ENCODE measurements at regions not wholly inside any gene's neighbourhood (a gene's known extent, or its start where the extent isn't known, plus 50 kb on each side); places are given as distances from the start of the nearest gene placed in this dataset.
"Not testable (repeated sequence)": the region's sequence is repeated elsewhere in the genome, so short reads cannot be mapped to it uniquely, and the experiment has no call there.

DNA sequence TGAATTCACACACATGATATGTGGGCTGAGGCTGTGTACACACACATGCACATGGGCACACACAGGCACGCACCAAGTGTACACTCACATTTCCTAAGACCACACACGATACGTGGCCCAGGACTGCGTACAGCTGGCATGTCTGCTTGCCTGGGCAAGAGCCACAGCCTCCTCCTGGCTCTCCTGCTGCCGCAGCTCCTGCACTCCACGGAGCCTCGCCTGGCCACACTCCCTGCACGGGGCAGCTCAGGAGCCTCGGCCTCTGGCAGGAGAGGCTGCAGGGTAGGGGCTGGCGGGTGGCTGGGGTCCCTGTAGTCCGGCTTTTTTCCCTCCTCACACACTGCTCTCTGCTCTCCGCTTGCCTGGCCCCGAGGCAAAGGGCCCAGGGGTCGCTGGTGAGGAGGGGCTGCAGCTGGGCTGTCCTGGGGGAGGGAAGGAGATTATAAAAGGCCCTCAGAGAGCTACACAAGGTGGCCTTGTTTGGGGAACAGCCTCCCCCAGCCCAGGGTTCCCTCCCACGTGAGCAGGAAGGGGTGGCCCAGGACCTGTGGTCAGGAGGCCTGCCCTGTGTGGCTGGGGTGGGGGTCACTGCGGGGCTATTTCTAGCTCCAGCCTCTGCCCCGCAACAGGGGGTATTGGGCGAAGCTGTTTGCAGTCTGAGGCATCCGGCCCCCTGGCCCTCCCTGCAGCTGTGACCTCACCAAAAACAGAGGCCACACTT is 89.0 kb upstream of the SFSWAP start:
- DNase-seq: peak; percentile 80

DNA sequence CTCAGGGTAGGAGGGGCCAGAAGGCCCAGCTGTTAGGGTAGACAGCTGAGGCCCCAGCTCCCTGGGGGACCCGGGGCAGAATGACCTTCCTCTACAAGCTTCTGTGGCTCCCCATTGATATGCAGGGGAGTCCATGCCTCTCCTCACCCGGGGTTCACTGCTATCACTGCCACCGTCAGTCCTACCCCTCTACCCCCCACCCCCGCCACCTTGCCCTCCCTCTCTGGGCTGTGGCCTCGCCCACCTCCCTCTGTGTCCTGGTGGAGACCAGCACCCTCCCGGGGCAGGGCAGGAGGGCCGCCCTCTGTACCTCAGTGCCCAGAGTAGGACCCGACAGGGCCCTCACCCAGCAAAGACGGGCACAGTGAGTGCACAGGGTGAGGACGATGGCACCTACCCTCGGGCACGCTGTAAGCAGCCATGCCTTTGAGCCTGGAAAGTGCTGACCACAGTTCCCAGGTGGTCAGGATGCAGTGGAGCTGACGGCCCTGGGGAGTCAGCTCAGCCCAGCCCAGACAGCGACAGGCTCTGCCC is 88.4 kb upstream of the SFSWAP start:
- DNase-seq: no peak

DNA sequence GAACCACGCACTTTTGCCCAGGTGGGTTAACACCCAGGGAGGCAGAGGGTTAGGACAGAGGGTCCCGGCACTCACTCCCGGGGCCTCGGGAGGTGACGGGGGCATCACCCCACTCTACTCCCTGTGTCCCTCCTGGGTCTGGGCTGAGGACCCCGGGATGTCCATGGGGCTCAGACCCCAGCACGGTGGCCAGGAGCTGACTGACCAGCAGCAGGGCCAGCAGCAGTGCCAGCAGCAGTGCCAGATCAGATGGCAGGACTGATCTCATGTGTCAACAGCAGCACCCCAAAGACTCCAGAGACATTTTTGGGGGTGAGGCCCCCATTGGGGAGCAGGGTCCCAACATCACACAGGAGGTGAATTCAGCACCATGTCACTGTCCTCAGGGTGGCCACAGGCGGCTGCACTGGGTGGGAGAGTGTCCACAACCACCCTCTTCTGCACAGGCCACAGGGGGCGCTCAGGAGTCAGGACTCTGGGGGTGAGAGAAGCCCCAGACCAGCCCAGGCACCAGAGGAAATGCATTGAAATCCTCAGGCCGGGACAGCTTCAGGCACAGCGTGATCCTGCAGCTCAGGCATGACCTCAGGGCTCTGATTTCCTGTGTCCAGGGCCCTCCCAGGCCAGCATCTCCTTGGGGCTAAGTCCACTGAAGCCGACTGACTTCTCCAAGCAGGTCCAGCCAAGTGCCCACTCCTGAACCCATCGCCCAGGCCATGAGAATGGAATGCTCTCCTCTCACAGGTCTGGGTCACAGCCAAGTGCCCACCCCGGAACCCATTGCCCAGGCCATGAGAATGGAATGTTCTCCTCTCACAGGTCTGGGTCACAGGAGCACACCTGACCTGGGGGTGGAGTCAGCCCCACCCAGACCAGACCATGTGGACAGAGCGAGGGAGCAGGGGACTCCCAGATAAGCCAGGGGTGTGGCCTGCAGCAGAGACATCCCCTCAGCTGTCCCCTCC is 87.2 kb upstream of the SFSWAP start:
- DNase-seq: not testable (repeated sequence)

DNA sequence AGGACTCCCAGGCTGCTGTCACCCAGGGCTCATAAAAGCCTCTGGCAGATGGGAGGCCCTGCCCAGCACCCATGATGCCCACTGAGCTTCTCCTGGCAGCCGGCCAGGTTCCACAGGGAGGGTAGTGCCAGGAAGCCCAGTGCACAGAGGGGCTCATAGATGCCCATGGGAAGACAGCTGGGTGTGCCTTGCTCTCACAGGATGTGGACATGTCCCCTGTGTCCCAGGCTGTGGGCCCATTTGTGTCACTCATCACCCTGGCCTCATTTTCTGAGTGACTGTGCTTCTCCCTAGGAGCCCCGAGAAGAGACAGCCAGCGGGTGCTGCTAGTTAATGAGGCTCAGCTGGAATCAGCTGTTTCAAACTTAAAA is 86.5 kb upstream of the SFSWAP start:
- DNase-seq: not testable (repeated sequence)

DNA sequence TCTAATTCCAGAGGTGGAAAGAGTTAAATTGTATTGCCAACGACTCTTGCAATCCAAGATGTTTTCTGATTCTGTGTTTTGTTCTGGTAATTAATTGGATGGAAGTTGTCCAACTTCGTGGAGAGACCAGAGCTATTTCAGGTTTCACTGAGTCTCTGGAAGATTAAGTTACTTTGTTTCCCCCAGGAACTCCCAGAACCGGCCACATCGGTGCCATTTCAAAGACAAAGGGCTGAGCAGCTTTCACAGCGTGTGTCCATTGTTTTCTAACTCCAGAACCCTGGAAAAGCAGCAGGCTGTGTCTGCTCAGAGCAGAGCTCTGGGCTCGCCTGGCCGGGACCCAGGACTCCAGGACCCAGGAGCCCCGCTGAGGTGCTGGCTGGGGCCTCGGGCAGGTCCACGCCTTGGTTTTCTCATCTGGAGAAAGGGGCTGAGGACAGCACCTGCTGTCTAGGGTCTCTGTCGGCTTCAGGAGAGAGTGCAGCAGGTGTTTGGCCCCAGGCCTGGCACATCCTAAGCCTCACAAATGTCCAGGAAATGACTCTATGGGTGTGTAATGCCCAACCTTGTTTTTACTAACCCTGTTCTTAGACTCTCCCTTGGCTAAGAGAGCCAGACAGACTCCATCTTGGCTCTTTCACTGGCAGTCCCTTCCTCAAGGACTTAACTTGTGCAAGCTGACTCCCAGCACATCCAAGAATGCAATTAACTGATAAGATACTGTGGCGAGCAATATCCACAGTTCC is 86.0 kb upstream of the SFSWAP start:
- not testable (repeated sequence) for DNase-seq

DNA sequence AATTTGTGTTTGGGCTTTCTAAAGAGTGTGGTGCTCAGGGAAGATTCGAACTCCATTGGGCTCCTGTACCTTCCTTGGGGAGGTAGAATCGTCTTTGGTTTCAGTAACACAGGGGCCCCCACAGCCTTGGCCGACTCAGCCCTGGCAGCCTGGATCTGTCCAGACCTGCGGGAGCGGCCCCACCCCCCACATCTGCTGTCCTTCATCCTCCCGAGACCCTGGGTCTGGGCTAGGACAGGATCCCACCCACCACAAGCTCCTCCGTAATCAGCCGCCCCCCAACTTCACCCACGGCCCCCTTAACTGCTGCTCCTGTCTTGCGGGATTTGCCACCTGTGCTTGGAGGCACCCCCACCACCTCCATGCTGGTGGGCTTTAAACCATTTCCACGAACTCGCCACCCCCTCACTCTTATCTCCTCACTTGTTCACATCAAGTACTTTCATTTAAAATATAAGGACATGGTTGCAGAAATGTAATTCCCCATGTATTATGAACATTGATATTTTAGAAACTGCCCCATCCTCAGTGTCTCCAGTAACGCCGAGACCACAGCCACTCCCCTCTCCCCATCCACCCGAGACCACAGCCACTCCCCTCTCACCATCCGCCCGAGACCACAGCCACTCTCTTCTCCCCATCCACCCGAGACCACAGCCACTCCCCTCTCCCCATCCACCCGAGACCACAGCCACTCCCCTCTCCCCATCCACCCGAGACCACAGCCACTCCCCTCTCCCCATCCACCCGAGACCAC is 84.7 kb upstream of the SFSWAP start:
- DNase-seq: not testable (repeated sequence)

DNA sequence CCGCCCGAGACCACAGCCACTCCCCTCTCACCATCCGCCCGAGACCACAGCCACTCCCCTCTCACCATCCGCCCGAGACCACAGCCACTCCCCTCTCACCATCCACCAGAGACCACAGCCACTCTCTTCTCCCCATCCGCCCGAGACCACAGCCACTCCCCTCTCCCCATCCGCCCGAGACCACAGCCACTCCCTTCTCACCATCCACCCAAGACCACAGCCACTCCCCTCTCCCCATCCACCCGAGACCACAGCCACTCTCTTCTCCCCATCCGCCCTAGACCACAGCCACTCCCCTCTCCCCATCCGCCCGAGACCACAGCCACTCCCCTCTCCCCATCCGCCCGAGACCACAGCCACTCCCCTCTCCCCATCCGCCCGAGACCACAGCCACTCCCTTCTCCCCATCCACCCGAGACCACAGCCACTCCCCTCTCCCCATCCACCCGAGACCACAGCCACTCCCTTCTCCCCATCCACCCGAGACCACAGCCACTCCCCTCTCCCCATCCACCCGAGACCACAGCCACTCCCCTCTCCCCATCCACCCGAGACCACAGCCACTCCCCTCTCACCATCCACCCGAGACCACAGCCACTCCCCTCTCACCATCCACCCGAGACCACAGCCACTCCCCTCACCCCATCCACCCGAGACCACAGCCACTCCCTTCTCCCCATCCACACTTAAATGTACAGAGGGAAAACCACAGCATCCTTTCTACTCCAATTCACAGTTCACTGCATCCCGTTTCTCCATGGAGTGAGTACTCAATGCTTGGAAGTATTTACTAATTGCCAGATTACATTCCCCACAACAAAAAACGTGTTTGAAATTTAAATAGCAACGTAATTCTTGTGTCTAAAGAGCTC is 83.5 kb upstream of the SFSWAP start:
- DNase-seq: not testable (repeated sequence)

DNA sequence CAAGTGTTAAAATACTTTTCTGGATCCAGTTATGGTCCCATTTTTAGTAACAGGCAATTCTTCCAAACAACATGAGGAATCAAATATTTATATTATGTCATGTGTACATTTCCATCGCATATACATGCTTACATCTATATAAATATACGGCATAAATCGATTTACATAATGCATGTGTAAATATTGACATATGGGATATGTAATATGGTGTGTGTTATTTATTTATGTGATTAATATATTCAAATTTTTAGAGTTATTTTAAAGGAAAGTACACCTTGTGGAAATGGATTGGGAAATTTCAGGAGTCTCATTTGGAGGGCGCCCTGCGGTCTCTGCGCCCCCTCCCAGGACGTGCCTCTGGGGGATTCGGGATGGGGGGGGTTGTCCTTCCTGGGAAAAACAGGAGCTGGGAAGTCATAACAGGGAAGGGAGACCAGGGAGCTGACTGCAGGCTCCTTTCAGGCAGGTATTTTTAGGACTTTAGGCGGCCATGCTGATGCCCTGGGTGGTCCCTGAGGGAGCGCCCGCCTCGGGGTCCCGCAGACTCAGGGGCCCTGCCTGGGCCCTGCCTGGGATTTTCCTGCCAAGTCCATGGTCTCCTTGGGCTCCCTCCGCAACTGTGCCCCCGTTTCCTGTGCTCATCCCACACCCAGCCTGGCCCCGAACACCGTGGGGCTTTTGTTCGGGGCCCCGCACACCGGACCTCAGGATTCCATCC is 82.7 kb upstream of the SFSWAP start:
- no peak for DNase-seq

DNA sequence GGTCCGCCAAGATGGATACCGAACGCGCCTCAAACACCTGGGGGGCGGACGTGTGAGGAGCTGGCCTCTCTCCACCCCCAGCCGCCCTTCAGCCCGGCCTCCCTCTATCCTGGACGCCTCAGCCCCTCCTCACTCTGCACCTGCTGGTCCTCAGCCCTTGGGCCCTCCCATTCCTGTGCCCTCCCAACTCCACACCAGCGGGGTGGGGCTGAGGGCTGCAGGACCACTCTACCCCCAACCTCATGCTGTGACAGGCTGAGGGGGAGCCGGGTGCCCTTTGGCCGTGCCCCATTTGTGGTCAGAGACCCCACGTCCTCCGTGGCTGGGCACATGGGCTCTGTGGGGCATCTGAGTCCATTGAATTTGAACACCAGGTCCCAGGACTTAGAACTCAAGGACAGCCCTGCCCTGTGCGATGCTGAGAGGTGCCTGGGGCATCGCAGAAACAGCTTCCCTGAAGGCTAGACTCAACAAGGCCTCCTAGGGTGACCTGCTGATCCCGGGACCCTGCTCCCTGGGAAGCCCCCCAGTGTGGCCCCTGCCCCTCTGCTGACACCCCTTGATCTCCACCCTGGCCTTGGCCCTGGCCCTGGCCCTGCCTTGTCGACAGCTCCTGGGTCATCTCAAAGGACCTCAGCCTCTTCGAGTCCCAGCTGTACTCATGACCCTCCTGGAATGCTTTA is 82.0 kb upstream of the SFSWAP start:
- peak; percentile 47 for DNase-seq

DNA sequence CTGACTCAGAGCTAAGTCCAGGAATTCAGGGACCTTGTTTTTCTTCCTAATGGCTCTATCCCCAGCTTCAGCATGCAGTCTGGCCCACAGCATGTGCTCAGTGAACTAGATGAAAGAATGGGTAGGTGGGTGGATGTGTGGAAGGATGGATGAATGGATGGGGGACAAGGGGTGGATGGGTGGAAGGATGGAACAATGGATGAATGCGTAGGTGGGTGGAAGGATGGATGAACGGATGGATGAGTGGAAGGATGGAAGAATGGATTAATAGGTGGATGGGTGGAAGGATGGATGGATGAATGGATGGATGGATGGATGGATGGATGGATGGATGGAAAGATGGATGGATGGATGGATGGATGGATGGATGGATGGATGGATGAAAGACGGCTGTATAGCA is 79.7 kb upstream of the SFSWAP start:
- no peak for DNase-seq

DNA sequence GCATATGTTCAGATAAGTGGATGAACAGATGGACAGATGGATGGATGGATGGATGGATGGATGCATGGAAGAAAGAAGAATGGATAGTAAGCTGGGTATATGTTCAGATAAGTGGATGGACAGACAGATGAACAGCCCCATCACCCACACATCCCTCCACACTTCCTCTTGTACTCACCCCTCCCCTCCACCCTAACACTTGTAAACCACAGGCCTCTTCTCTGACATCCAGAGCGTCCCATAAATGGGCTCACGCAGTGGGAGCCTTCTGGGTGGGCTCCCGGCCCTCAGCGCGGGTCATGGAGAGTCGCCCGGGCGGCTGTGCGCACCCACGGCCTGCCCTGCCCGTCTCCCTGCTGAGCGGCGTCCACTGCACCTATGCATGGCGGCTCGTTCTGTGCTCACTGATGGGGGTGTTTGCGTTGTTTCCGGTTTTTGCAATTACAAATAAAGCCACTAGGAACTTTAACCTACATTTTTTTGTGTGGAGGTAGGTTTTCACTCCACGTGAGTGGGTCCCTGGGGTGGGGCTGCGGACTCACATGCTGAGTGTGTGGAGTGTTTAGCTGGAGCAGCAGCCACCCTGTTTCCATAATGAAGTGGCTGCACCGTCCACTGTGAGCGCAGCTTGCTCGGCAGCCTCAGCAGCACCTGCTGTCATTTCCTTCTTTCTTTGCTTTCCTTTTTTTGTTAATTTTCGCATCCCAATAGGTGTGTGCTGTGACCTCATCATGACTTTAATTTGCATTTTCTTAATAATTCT is 78.8 kb upstream of the SFSWAP start:
- DNase-seq: not testable (repeated sequence)

DNA sequence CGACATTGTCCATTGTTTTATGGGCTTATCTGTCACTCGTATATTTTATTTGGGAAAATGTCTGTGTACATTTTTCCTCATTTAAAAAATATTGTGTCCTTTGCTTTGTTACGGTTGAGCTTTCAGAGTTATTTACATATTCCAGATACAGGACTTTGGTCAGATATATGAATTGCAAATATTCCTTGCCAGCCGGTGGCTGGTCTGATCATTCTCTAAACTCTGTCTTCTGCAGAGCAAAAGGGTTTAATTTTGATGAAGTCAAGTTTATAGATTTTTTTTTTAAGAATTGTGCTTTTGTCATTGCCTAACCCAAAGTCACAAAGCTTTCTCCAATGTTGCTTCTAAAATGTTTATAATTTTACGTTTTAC is 78.3 kb upstream of the SFSWAP start:
- DNase-seq: not testable (repeated sequence)

DNA sequence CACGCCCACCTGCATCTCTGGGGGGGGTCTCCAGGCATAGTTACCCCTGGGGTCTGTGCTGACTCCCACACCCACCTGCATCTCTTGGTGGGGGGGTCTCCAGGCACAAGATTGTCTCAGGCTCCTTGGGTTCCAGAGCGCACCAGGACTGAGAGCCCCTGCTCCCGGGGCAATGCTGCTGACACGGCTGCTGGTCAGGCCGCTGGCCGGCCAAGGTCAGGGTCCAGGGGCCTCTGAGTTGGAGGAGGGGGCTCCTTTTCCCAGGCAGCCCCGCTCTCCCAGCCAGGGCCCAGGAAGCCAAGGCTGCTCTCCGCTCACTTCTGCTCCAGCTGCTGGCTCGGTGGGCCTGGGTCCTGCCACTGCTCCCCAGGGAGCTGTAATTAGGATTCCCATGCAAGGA is 77.3 kb upstream of the SFSWAP start:
- DNase-seq: not testable (repeated sequence)

DNA sequence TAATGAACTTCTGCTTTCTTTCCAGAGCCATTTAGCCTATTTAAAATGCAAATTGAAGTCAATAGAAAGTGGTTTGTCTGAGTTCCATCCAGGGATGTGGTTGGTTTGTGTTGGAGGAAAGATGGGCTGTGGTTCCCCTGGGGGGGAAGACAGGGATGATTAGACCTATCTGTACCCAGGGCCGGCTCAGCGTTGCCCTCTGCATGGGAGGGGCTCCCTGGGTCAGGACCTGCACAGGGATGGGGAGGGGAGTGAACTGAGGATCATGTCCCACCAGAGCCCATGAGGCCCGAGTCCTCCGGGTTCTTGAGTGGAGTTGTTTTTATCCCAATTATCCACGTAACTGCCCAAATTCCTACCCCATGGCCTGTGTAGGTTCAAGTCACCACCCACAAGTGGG is 76.9 kb upstream of the SFSWAP start:
- no peak for DNase-seq

DNA sequence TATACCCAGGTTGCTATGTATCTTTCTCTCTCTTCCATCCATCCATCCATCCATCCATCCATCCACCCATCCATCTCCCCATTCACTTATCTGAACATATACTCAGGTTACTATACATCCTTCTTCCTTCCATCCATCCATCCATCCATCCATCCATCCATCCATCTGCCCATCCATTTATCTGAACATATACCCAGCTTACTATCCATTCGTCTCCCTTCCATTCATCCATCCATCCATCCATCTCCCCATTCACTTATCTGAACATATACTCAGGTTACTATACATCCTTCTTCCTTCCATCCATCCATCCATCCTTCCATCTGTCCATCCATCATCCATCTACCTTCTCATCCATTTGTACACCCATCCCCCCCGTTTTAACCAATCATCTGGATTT is 75.9 kb upstream of the SFSWAP start:
- DNase-seq: not testable (repeated sequence)

DNA sequence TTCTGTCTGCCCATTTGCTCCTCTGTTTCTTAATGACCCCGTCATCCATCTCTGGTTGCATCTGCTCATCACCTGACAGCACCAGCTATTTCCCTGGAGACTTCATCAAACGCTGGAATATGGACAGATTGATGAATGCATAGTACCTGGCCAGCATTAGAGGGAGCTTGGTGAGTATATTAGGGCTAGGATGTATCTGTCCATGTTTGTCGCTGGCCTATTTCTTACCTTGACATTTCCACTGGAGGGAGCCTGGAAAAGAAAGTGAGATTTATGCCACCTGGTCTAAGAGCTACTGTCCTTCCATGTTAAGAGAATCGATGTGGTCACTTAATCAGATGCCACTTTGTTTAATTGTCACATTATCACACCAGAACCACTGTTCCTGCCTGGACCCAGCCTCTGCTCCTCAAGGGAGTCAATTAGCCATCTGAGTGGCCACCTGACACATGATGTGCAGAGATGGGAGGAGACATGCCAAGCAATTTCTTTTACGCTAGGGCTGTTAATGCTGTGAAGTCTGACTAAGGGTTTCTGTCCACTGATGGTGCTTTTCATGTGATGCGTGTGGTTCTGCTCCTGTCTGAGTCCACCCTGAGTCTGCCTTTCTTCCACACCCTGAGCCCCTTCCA is 75.3 kb upstream of the SFSWAP start:
- no peak for DNase-seq

DNA sequence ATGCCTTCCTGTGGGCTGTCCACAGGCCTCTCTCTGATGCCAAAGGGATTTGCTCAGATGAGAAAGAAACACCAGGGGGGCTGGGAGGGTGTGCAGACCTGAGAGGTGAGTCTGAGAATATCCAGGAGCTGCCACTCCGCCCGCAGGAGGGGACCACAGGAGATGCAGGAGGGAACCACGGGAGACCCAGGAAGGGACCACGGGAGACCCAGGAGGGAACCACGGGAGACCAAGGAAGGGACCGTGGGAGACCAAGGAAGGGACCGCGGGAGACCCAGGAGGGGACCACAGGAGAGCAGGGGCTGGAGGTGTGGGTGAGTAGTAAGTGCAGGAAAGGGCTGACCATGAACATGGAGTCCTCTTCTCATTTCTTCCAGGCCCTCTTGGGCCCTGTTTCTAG is 74.6 kb upstream of the SFSWAP start:
- DNase-seq: peak; percentile 51

DNA sequence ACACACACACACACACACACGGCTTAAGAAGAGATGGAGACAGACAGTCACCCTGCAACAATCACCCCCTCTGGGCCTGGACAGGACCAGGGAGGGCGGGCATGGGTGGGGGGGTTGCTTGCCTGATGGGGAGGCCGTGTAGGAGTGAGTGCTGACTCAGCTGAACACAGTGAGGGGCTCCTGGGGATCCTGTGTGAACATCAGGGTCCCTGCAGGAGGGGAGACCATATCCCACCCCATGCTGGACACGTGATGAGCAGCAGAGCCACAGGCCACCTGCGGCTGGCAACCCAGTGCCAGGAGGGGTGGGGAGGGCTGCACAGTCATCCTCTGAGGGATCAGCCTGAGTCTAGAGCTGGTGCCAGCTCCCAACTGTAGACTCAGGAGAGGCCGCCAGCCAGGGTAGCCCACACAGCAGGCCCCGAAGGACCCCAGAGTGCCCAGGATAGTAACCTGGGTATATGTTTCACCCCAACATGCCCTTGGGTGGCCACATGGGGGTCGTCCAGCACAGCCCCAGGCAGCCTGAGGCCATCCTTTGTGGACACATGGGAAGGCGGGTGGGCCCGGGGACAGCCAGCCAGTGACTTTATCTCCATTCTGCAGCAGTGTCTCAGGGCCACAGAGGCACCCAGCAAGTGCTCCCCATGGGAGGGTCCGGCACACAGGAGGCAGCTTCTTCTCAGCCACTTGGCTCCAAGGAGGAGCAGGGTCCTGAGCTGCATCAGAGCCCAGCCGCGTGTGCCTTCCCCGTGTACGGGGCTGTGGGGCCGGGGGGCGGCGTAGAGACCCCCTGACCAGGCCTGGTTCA is 73.7 kb upstream of the SFSWAP start:
- no peak for DNase-seq
